ENCODE measurements at regions not wholly inside any gene's neighbourhood (a gene's known extent, or its start where the extent isn't known, plus 50 kb on each side); places are given as distances from the start of the nearest gene placed in this dataset.
"Not testable (repeated sequence)": the region's sequence is repeated elsewhere in the genome, so short reads cannot be mapped to it uniquely, and the experiment has no call there.

DNA sequence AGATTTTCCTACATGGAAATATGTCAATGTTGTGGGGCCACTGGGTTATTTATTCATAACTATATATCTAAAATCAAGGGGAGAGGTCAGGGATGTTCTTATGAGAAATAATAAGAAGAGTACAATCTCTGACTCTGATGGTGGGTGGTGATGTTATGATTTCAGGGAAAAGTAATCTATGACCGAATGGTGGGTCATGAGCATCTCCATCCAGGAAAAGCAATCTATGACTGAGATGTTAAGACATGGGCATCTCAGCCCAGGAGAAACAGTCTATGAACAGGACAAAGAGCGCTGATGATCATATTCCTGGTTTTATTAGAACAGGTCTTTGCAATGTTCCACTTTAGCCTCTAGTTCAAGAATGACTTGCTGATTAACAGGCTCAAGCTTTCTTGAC is 137.1 kb downstream of the ARSF start:
- TF ChIP-seq, protein P1, sequence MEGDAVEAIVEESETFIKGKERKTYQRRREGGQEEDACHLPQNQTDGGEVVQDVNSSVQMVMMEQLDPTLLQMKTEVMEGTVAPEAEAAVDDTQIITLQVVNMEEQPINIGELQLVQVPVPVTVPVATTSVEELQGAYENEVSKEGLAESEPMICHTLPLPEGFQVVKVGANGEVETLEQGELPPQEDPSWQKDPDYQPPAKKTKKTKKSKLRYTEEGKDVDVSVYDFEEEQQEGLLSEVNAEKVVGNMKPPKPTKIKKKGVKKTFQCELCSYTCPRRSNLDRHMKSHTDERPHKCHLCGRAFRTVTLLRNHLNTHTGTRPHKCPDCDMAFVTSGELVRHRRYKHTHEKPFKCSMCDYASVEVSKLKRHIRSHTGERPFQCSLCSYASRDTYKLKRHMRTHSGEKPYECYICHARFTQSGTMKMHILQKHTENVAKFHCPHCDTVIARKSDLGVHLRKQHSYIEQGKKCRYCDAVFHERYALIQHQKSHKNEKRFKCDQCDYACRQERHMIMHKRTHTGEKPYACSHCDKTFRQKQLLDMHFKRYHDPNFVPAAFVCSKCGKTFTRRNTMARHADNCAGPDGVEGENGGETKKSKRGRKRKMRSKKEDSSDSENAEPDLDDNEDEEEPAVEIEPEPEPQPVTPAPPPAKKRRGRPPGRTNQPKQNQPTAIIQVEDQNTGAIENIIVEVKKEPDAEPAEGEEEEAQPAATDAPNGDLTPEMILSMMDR (IDR thresholded peaks at IDR 0.05; ENCODE audit: insufficient read depth, low read depth, low read length) = no peak
- DNase-seq (ENCODE audit: low read depth) = no peak

GRCh38 chrX:3177851-3178250 is 136.6 kb downstream of the ARSF start:
- CTCF ChIA-PET = interaction anchor here (1.7 kb wide), 1 partner anchor 371 kb away, joined by 8 read pairs; no protein-coding TSS in a partner anchor

More for the DNA sequence above, 137.1 kb downstream of the ARSF start:
- no peaks in the 10 kb centered on the region for H3K27me3 ChIP-seq (ENCODE audit: control insufficient read depth, insufficient read depth, low read length)
- no peaks in the 10 kb centered on the region for H3K36me3 ChIP-seq (ENCODE audit: control insufficient read depth, insufficient read depth, low read length)
- H3K4me3 ChIP-seq (ENCODE audit: low read depth, low read length) = no peak overlapping the region
- ChIA-PET POLR2A (no interaction called here), CTCF (no interaction called here)

GRCh38 chrX:3176439-3176820 is 135.2 kb downstream of the ARSF start:
- no peaks in the 10 kb centered on the region for H3K27me3 ChIP-seq (ENCODE audit: control insufficient read depth, insufficient read depth, low read length)
- DNase-seq (ENCODE audit: low read depth) = peak; percentile 84
- TF ChIP-seq, protein P1 (IDR thresholded peaks at IDR 0.05; ENCODE audit: insufficient read depth, low read depth, low read length) = no peak
- POLR2A ChIA-PET = interaction anchor here (0.6 kb wide), 1 partner anchor 49 kb away, joined by 9 read pairs; no protein-coding TSS in a partner anchor
- CTCF ChIA-PET = interaction anchor here (0.8 to 1.7 kb wide), 2 partner anchors 59 to 372 kb away, joined by 3 to 8 read pairs; no protein-coding TSS in a partner anchor
- H3K4me3 ChIP-seq (ENCODE audit: low read depth, low read length) = no peak overlapping the region
- no peaks in the 10 kb centered on the region for H3K36me3 ChIP-seq (ENCODE audit: control insufficient read depth, insufficient read depth, low read length)

More at GRCh38 chrX:3177851-3178250, 136.6 kb downstream of the ARSF start:
- Histone ChIP-seq H3K36me3 (ENCODE audit: control insufficient read depth, insufficient read depth, low read length) (no peaks in the 10 kb centered on the region), H3K4me3 (ENCODE audit: low read depth, low read length) (no peak overlapping the region), H3K27me3 (ENCODE audit: control insufficient read depth, insufficient read depth, low read length) (no peaks in the 10 kb centered on the region)
- TF ChIP-seq, protein P1 (IDR thresholded peaks at IDR 0.05; ENCODE audit: insufficient read depth, low read depth, low read length) = no peak
- DNase-seq (ENCODE audit: low read depth) = no peak
- POLR2A ChIA-PET = no interaction called here

- ChIA-PET POLR2A (interaction anchor here (0.6 kb wide), 1 partner anchor 49 kb away, joined by 9 read pairs; no protein-coding TSS in a partner anchor), CTCF (interaction anchor here (0.8 kb wide), 1 partner anchor 58 kb away, joined by 3 read pairs; no protein-coding TSS in a partner anchor)
- TF ChIP-seq, protein P1 (IDR thresholded peaks at IDR 0.05; ENCODE audit: insufficient read depth, low read depth, low read length) = no peak
- peak; percentile 38 for DNase-seq (ENCODE audit: low read depth)
- H3K36me3 ChIP-seq (ENCODE audit: control insufficient read depth, insufficient read depth, low read length) = no peaks in the 10 kb centered on the region
- no peaks in the 10 kb centered on the region for H3K27me3 ChIP-seq (ENCODE audit: control insufficient read depth, insufficient read depth, low read length)
- no peak overlapping the region for H3K4me3 ChIP-seq (ENCODE audit: low read depth, low read length)
Observed at GRCh38 chrX:3175659-3176438, 134.6 kb downstream of the ARSF start.

DNA sequence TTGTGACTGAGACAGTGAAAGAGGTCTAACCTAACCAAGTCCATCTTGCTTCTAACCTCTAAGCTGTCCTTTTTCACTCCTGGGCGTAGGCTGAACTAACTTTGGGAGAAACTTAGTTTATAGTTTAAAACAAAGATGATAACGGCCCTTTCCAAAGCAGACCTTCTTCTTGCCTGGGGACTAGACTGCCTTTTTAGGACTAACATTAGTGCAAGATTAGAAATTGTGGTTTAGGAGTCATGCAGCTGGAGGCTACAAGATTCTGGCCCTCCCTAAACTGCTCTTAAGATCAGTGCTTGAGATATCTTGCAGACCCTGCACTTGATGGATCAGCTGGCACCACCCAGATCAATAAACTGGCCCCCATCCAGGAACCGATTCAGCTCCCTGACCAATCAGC is 130.9 kb downstream of the ARSF start:
- DNase-seq (ENCODE audit: low read depth); H3K36me3 ChIP-seq (ENCODE audit: control insufficient read depth, insufficient read depth, low read length); H3K4me3 ChIP-seq (ENCODE audit: low read depth, low read length); POLR2A ChIA-PET; H3K27me3 ChIP-seq (ENCODE audit: control insufficient read depth, insufficient read depth, low read length); CTCF ChIA-PET: not testable (repeated sequence)
